NT2/D1 (cell line): ENCODE measurements at regions not wholly inside any gene's neighbourhood (a gene's known extent, or its start where the extent isn't known, plus 50 kb on each side); places are given as distances from the start of the nearest gene placed in this dataset.

Experiments used
- SUZ12 ChIP-seq: IDR thresholded peaks from 2 replicates; pipeline ENCODE4 v1.6.1; 2011; ENCODE audit not compliant: insufficient read length, insufficient read depth; ENCODE audit errors: extremely low read depth
- YY1 ChIP-seq: IDR thresholded peaks from 2 replicates; pipeline ENCODE4 v1.6.1; 2011; ENCODE audit not compliant: insufficient read length, insufficient read depth
- ZNF274 ChIP-seq: IDR thresholded peaks from 2 replicates; pipeline ENCODE4 v1.6.1; 2011; ENCODE audit warnings: mild to moderate bottlenecking, low read depth, low read length

- TF ChIP-seq YY1 (no peak), ZNF274 (no peak), SUZ12 (no peak)
Observed at GRCh38 chr14:103232831-103233319, 101.2 kb upstream of the EIF5 start.
